Stomach (tissue), 4 donors: ENCODE measurements at regions not wholly inside any gene's neighbourhood (a gene's known extent, or its start where the extent isn't known, plus 50 kb on each side); places are given as distances from the start of the nearest gene placed in this dataset.

ENCODE experiments used
- CTCF ChIP-seq, 7 experiments: fragments of 450-650 bp in 4 of 7; fragments of 200-600 bp in 3 of 7; sonication (generic) in 3 of 7; IDR thresholded peaks; one replicate each; pipeline ENCODE4 v1.5.1; 2016 to 2019; ENCODE audit warnings: antibody characterized with exemption in 7 of 7, control low read depth in 2 of 7, mild to moderate bottlenecking in 1 of 7
- EP300 ChIP-seq: sonication (generic); formaldehyde crosslinking; IDR thresholded peaks from one replicate; pipeline ENCODE4 v1.6.1; 2017; ENCODE audit warnings: antibody characterized with exemption
- POLR2A ChIP-seq, 4 donors: fragments of 450-650 bp; IDR thresholded peaks; one replicate each; pipeline ENCODE4 v1.6.1; 2016; ENCODE audit warnings: antibody characterized with exemption in 4 of 4, control low read depth in 2 of 4, mild to moderate bottlenecking in 1 of 4, moderate library complexity in 1 of 4
- POLR2AphosphoS5 ChIP-seq, 3 donors: sonication (generic); formaldehyde crosslinking; IDR thresholded peaks; one replicate each; pipeline ENCODE4 v1.6.1; 2016; ENCODE audit warnings: antibody characterized with exemption in 3 of 3

- TF ChIP-seq POLR2A (IDR thresholded peaks at IDR 0.05) (no peak), CTCF (IDR thresholded peaks at IDR 0.05) (no peak), POLR2AphosphoS5 (IDR thresholded peaks at IDR 0.05) (no peak), EP300 (no peak)
Observed at GRCh38 chr12:76266797-76267196, 81.4 kb downstream of the BBS10 start.
